Calu3 (cell line): ENCODE measurements at regions not wholly inside any gene's neighbourhood (a gene's known extent, or its start where the extent isn't known, plus 50 kb on each side); places are given as distances from the start of the nearest gene placed in this dataset.

ENCODE experiments used
- BruUV-seq: library from RNA; stranded (reverse); fragments of 400-500 nt; replicated peaks from 2 replicates; lab custom pipeline; 2021; lab: Mats Ljungman, UMichigan
- CTCF ChIA-PET: fragments of 300-600 bp; sonication (Branson Sonifier 250); formaldehyde crosslinking; loops from one replicate; lab custom pipeline; 2022; ENCODE audit warnings: antibody characterized with exemption; lab: Charles Lee
- DNase-seq: peaks from one replicate; pipeline ENCODE4 v3.0.0; 2022
- H3K27ac Mint-ChIP-seq: one replicate; pipeline ENCODE4 v1.8.0; 2022; ENCODE audit warnings: mixed read lengths; ENCODE audit not compliant: unreplicated experiment
- H3K27me3 Mint-ChIP-seq: one replicate; pipeline ENCODE4 v1.8.0; 2022; ENCODE audit warnings: mixed read lengths; ENCODE audit not compliant: unreplicated experiment
- H3K36me3 Mint-ChIP-seq: one replicate; pipeline ENCODE4 v1.8.0; 2022; ENCODE audit warnings: mild to moderate bottlenecking, moderate library complexity, mixed read lengths; ENCODE audit not compliant: insufficient read depth, unreplicated experiment
- H3K4me1 Mint-ChIP-seq: one replicate; pipeline ENCODE4 v1.8.0; 2022; ENCODE audit warnings: mild to moderate bottlenecking, low read depth, mixed read lengths; ENCODE audit not compliant: unreplicated experiment
- H3K4me3 Mint-ChIP-seq: one replicate; pipeline ENCODE4 v1.8.0; 2022; ENCODE audit warnings: mild to moderate bottlenecking, low read depth, moderate library complexity, mixed read lengths; ENCODE audit not compliant: unreplicated experiment
- H3K9me3 Mint-ChIP-seq: one replicate; pipeline ENCODE4 v1.8.0; 2022; ENCODE audit warnings: low read depth, mixed read lengths; ENCODE audit not compliant: unreplicated experiment
- CTCF ChIP-seq: fragments of 200-600 bp; IDR thresholded peaks from one replicate; pipeline ENCODE4 v1.8.0; 2022; ENCODE audit warnings: antibody characterized with exemption; ENCODE audit not compliant: unreplicated experiment
- intact Hi-C: fragments of 100-400 bp; cut with micrococcal nuclease; formaldehyde crosslinking; loops from one replicate; pipeline ENCODE4 v1.10.0; 2022; ENCODE audit not compliant: unreplicated experiment

- CTCF ChIA-PET: no interaction called here
- Mint-ChIP-seq H3K27me3 (no peaks in the 10 kb centered on the region), H3K4me1 (no peaks in the 10 kb centered on the region), H3K4me3 (no peak overlapping the region), H3K9me3 (no peaks in the 10 kb centered on the region), H3K27ac (no peak overlapping the region), H3K36me3 (no peaks in the 10 kb centered on the region)
- BruUV-seq: no TSS peak
- TF ChIP-seq CTCF: no peak
- DNase-seq: no peak
- intact Hi-C loops: no loop called here
These were observed 50.4 kb upstream of the CACUL1 start for GRCh38 chr10:118805146-118805545.

DNA sequence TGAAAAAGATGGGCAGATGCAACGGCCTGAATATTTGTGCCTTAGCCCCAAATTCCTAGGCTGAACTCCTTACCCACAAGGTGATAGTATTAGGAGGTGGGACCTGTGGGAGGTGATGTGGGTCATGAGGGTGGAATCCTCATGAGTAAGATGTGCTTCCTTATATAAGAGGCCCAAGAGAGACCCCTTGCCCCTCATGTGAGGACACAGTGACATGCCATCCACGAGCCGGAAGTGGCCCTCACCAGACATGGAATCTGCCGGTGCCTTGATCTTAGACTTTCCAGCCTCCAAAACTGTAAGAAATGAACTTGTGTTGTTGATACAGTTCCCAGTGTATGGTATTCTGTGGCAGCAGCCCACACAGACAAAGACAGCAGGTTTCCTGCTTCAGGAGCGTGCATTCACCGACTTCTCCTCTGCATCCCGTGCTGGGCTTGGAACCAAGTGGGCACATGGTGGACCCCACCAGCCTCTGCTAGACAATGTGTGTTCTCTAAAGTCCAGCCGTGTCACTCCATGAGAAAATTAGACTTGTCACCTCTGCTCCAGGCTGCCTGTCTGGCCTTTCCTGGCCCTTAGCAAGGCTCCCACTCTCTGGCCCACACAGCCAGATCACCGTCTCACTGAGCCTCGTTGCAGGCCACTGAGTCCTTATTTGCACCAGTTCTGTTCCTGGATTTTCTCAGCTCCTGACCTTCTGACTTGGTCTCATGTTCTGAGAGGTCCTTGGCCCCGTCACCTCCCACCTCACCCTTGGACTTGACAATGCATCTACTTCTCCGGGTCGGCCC is 52.9 kb upstream of the CACUL1 start:
- Mint-ChIP-seq H3K27me3 (no peaks in the 10 kb centered on the region), H3K36me3 (no peaks in the 10 kb centered on the region), H3K27ac (no peak overlapping the region), H3K4me3 (no peak overlapping the region), H3K4me1 (no peaks in the 10 kb centered on the region), H3K9me3 (no peaks in the 10 kb centered on the region)
- no peak for DNase-seq
- no TSS peak for BruUV-seq
- intact Hi-C loops: no loop called here
- TF ChIP-seq CTCF: no peak
- CTCF ChIA-PET: no interaction called here

GRCh38 chr10:118808601-118809356 is 54.0 kb upstream of the CACUL1 start:
- H3K27ac Mint-ChIP-seq: no peak overlapping the region

More at GRCh38 chr10:118808601-118809356, 54.0 kb upstream of the CACUL1 start:
- Mint-ChIP-seq H3K4me3 (no peak overlapping the region), H3K4me1 (no peaks in the 10 kb centered on the region), H3K36me3 (no peaks in the 10 kb centered on the region), H3K9me3 (no peaks in the 10 kb centered on the region), H3K27me3 (no peaks in the 10 kb centered on the region)
- intact Hi-C loops: no loop called here
- BruUV-seq: no TSS peak
- CTCF ChIA-PET: no interaction called here
- no peak for TF ChIP-seq CTCF
- DNase-seq: no peak
